SK-N-SH treated with all-trans-retinoic acid at 6 μM for 48 hours (cell line): ENCODE measurements at regions not wholly inside any gene's neighbourhood (a gene's known extent, or its start where the extent isn't known, plus 50 kb on each side); places are given as distances from the start of the nearest gene placed in this dataset.

Experiments
- ATAC-seq: fragments of 200-7000 bp; cut with Tn5 transposase; 3 replicates; pipeline ENCODE4 v1.9.1; 2020; ENCODE audit warnings: mild to moderate bottlenecking, moderate library complexity
- ARNTL ChIP-seq: fragments of 450-650 bp; formaldehyde crosslinking; IDR thresholded peaks from 2 replicates; pipeline ENCODE4 v1.5.0; 2020; ENCODE audit warnings: low read depth, mild to moderate bottlenecking, moderate library complexity, borderline replicate concordance
- BACH2 ChIP-seq: fragments of 250-450 bp; sonication (Bioruptor Pico); IDR thresholded peaks from 2 replicates; pipeline ENCODE4 v1.9.0; 2021; ENCODE audit warnings: mild to moderate bottlenecking, borderline replicate concordance
- CSDC2 ChIP-seq: fragments of 250-450 bp; sonication (Bioruptor Pico); IDR thresholded peaks from 2 replicates; pipeline ENCODE4 v1.5.0; 2020; ENCODE audit warnings: mild to moderate bottlenecking, moderate library complexity
- CSRNP3 ChIP-seq: fragments of 250-450 bp; sonication (Bioruptor Pico); IDR thresholded peaks from 2 replicates; pipeline ENCODE4 v1.5.1; 2021; ENCODE audit warnings: mild to moderate bottlenecking, moderate library complexity
- ESRRG ChIP-seq: fragments of 250-450 bp; sonication (Bioruptor Pico); IDR thresholded peaks from 2 replicates; pipeline ENCODE4 v1.6.1; 2021; ENCODE audit warnings: mild to moderate bottlenecking
- GLIS3 ChIP-seq: fragments of 250-450 bp; sonication (Bioruptor Pico); IDR thresholded peaks from 2 replicates; pipeline ENCODE4 v1.5.0; 2020; ENCODE audit warnings: mild to moderate bottlenecking, moderate library complexity
- ISL1 ChIP-seq: fragments of 250-450 bp; sonication (Bioruptor Pico); IDR thresholded peaks from 2 replicates; pipeline ENCODE4 v2.1.2; 2022; ENCODE audit warnings: mild to moderate bottlenecking, moderate library complexity
- OSR1 ChIP-seq: fragments of 250-450 bp; sonication (Bioruptor Pico); IDR thresholded peaks from 2 replicates; pipeline ENCODE4 v1.8.0; 2022; ENCODE audit warnings: moderate library complexity, mild to moderate bottlenecking, inconsistent platforms
- PPARA ChIP-seq: fragments of 250-450 bp; sonication (Bioruptor Pico); IDR thresholded peaks from 2 replicates; pipeline ENCODE4 v1.5.0; 2020; ENCODE audit warnings: mild to moderate bottlenecking, borderline replicate concordance
- SNAI2 ChIP-seq: fragments of 250-450 bp; sonication (Bioruptor Pico); IDR thresholded peaks from 2 replicates; pipeline ENCODE4 v1.5.0; 2020; ENCODE audit warnings: mild to moderate bottlenecking, moderate library complexity
- TCF4 ChIP-seq: fragments of 250-450 bp; sonication (Bioruptor Pico); IDR thresholded peaks from 2 replicates; pipeline ENCODE4 v1.8.0; 2021; ENCODE audit warnings: mild to moderate bottlenecking, moderate library complexity, borderline replicate concordance
- TOX ChIP-seq: fragments of 250-450 bp; sonication (Bioruptor Pico); IDR thresholded peaks from 2 replicates; pipeline ENCODE4 v1.8.0; 2021; ENCODE audit warnings: mild to moderate bottlenecking, moderate library complexity, borderline replicate concordance
- TSHZ2 ChIP-seq: fragments of 250-450 bp; sonication (Bioruptor Pico); IDR thresholded peaks from 2 replicates; pipeline ENCODE4 v1.5.0; 2020; ENCODE audit warnings: mild to moderate bottlenecking, moderate library complexity
- ZC3H10 ChIP-seq: fragments of 250-450 bp; sonication (Bioruptor Pico); IDR thresholded peaks from 2 replicates; pipeline ENCODE4 v1.5.1; 2021; ENCODE audit warnings: mild to moderate bottlenecking, moderate library complexity
- ZFP3 ChIP-seq: fragments of 250-450 bp; sonication (Bioruptor Pico); IDR thresholded peaks from 2 replicates; pipeline ENCODE4 v1.5.0; 2020; ENCODE audit warnings: mild to moderate bottlenecking, moderate library complexity
- ZNF565 ChIP-seq: fragments of 450-650 bp; formaldehyde crosslinking; conservative IDR thresholded peaks from 2 replicates; pipeline ENCODE4 v1.5.0; 2020; ENCODE audit warnings: low read depth, mild to moderate bottlenecking, moderate library complexity
- ZNF70 ChIP-seq: fragments of 450-650 bp; formaldehyde crosslinking; IDR thresholded peaks from 2 replicates; pipeline ENCODE4 v1.5.0; 2020; ENCODE audit warnings: mild to moderate bottlenecking, moderate library complexity
- TF ChIP-seq, protein P1 (sequence below): fragments of 250-450 bp; sonication (Bioruptor Pico); IDR thresholded peaks from 2 replicates; pipeline ENCODE4 v1.8.0; 2020; ENCODE audit warnings: mild to moderate bottlenecking, moderate library complexity, borderline replicate concordance
- TF ChIP-seq, protein P2 (sequence below): fragments of 250-450 bp; sonication (Bioruptor Pico); IDR thresholded peaks from 2 replicates; pipeline ENCODE4 v1.8.0; 2021; ENCODE audit warnings: low read depth, mild to moderate bottlenecking, moderate library complexity, borderline replicate concordance

GRCh38 chr2:21812766-21813165 is 689.0 kb downstream of the TDRD15 start:
- TF ChIP-seq CSRNP3 (no peak), BACH2 (CRISPR knock-in tag) (no peak), ISL1 (CRISPR knock-in tag) (no peak), ZNF70 (no peak), ZC3H10 (CRISPR knock-in tag) (no peak), SNAI2 (no peak), CSDC2 (no peak), ESRRG (CRISPR knock-in tag) (no peak)
- TF ChIP-seq, all 23 proteins: peak for 0
- ATAC-seq = no peak

DNA sequence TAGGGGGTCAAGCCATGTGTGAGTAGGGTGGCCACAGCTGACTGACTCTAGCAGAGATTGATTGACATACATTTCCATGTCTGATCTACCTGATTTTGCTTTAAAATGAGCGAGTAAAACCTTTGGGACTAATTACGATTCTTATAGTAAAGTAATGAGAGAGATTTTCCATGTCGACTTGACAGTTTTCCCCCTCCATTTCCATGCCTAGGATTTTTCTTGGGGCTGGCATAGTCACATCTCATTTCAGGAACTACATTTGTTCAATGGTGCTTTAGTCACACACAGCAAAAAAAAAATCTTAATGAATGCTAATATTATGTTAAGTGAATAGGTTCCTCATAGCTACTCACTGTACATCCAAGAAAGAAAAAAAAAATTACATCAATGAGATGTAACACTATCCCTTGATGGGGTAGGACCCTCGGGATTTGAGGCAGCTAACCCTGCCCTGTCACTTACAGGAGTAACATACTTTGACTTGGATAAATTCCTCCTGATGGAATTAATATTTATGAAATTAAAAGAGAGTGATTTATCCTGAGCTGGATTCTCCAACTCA is 690.9 kb downstream of the TDRD15 start:
- TF ChIP-seq SNAI2 (no peak), OSR1 (CRISPR knock-in tag) (no peak), ISL1 (CRISPR knock-in tag) (no peak), ARNTL (CRISPR knock-in tag) (no peak)
- TF ChIP-seq, protein P1, sequence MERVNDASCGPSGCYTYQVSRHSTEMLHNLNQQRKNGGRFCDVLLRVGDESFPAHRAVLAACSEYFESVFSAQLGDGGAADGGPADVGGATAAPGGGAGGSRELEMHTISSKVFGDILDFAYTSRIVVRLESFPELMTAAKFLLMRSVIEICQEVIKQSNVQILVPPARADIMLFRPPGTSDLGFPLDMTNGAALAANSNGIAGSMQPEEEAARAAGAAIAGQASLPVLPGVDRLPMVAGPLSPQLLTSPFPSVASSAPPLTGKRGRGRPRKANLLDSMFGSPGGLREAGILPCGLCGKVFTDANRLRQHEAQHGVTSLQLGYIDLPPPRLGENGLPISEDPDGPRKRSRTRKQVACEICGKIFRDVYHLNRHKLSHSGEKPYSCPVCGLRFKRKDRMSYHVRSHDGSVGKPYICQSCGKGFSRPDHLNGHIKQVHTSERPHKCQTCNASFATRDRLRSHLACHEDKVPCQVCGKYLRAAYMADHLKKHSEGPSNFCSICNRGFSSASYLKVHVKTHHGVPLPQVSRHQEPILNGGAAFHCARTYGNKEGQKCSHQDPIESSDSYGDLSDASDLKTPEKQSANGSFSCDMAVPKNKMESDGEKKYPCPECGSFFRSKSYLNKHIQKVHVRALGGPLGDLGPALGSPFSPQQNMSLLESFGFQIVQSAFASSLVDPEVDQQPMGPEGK = no peak
- no peak for ATAC-seq

DNA sequence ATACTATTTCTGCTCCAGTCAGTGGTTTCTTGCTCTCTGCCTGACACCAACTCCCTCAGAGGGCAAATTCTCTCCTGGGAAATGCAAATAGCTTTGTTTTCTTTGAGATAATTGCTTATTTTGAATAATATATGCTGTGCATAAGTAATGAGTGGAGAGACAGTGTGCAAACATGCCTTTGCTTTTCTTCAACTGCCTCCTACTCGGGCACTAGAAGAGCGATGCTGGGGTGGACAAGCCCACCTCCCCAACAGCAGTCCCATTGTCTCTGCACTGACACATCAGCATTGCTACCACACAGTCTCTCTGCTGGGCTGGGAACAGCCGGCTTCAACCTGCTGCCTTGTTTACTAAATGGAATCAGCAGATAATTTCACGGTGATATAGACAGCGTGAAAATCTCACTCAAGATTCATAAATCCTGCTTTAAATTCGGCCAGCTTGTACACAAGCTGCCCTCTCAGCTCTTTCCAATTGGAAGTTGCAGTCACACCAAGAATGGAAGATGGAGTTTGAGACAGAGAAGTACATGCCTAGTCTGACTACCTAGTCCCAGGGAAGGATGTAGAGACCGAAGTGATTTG is 694.5 kb downstream of the TDRD15 start:
- TF ChIP-seq GLIS3 (no peak), ARNTL (CRISPR knock-in tag) (no peak), ZFP3 (CRISPR knock-in tag) (no peak), CSRNP3 (no peak), TCF4 (CRISPR knock-in tag) (no peak), OSR1 (CRISPR knock-in tag) (no peak), PPARA (CRISPR knock-in tag) (no peak), ZNF70 (no peak), ZNF565 (CRISPR knock-in tag) (no peak), TSHZ2 (CRISPR knock-in tag) (no peak), TOX (CRISPR knock-in tag) (no peak)
- TF ChIP-seq, protein P2, sequence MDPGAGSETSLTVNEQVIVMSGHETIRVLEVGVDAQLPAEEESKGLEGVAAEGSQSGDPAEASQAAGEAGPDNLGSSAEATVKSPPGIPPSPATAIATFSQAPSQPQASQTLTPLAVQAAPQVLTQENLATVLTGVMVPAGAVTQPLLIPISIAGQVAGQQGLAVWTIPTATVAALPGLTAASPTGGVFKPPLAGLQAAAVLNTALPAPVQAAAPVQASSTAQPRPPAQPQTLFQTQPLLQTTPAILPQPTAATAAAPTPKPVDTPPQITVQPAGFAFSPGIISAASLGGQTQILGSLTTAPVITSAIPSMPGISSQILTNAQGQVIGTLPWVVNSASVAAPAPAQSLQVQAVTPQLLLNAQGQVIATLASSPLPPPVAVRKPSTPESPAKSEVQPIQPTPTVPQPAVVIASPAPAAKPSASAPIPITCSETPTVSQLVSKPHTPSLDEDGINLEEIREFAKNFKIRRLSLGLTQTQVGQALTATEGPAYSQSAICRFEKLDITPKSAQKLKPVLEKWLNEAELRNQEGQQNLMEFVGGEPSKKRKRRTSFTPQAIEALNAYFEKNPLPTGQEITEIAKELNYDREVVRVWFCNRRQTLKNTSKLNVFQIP (CRISPR knock-in tag) = no peak
- ATAC-seq = no peak

DNA sequence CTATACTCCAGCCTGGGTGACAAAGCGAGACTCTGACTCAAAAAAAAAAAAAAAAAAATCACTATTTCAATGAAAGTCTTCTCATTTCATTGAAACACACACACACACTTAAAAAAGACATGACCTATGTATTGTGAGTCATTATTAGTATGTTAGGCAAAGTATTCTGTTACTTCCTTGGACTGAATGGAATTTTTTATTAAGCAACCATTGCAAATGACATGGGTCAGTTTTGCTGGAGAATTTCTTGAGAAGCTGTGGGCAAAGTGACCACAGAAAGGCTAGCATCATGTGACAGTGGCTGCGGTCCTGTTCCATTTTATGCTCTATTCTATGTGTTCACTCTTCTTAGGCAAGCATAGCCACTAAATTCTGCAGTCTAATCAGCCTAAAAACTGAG is 695.7 kb downstream of the TDRD15 start:
- ATAC-seq = no peak
- no peak for TF ChIP-seq GLIS3
- TF ChIP-seq, protein P1 = no peak
- TF ChIP-seq PPARA (CRISPR knock-in tag) = no peak
